Thymus (tissue), 11 donors: ENCODE measurements at regions not wholly inside any gene's neighbourhood (a gene's known extent, or its start where the extent isn't known, plus 50 kb on each side); places are given as distances from the start of the nearest gene placed in this dataset.

Experiments used
- DNase-seq, 9 donors: peaks; one replicate each; pipeline ENCODE4 v3.0.0-alpha.2; 2013; ENCODE audit warnings: low spot score in 9 of 9, low read depth in 6 of 9, missing footprints in 1 of 9
- H3K27ac ChIP-seq, 2 donors: one replicate each; pipeline ENCODE4 v1.5.1; 2013; ENCODE audit warnings: control low read depth in 1 of 2, low read depth in 1 of 2, low read length in 1 of 2, mild to moderate bottlenecking in 1 of 2, moderate library complexity in 1 of 2
- H3K27me3 ChIP-seq, 2 donors: one replicate each; pipeline ENCODE4 v1.5.1; 2013; ENCODE audit warnings: low read length in 1 of 2; ENCODE audit not compliant: control insufficient read depth in 2 of 2, insufficient read depth in 1 of 2
- H3K36me3 ChIP-seq, 2 donors: one replicate each; pipeline ENCODE4 v1.5.1; 2013; ENCODE audit warnings: low read length in 1 of 2, mild to moderate bottlenecking in 1 of 2, moderate library complexity in 1 of 2; ENCODE audit not compliant: control insufficient read depth in 2 of 2, insufficient read depth in 2 of 2
- H3K4me1 ChIP-seq, 2 donors: one replicate each; pipeline ENCODE4 v1.5.1; 2013; ENCODE audit warnings: low read length in 2 of 2; ENCODE audit not compliant: control insufficient read depth in 2 of 2, insufficient read depth in 2 of 2
- H3K4me3 ChIP-seq, 2 donors: one replicate each; pipeline ENCODE4 v1.5.1; 2013; ENCODE audit warnings: low read length in 2 of 2, control low read depth in 1 of 2, mild to moderate bottlenecking in 1 of 2
- H3K9me3 ChIP-seq, 2 donors: one replicate each; pipeline ENCODE4 v1.5.1; 2013; ENCODE audit warnings: low read length in 1 of 2, mild to moderate bottlenecking in 1 of 2; ENCODE audit not compliant: control insufficient read depth in 2 of 2, insufficient read depth in 1 of 2
- WGBS: extraction: QIAGEN DNeasy Blood & Tissue Kit; methylation state at CpG from one replicate; pipeline ENCODE4 v1.1.7; 2013; 5-methylcytosine and 5-hydroxymethylcytosine counted together
- donor health status: healthy.

DNA sequence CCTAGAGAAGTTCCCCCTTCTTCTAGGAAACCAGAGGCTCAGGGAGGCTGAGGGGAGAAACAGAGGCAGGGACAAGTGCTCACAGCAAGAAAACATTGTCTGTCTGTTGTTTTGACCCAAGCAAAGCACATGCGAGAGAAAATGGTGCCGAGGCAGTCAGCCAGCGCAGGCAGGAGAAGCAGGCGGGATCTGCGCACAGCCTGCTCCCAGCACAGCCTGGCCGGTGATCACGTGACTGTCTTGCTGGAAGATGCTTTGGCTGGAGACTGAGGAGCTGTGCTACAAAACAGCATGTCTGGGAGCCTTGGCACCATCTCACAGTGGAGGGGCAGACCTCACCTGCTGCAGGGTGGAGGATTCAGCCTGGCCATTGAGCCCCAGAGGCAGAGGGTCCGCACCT, 93.7 kb upstream of the MYCN start:
- H3K4me3 ChIP-seq, result no peak overlapping the region
- no peaks in the 10 kb centered on the region for H3K36me3 ChIP-seq
- no peaks in the 10 kb centered on the region for H3K27me3 ChIP-seq
- H3K4me1 ChIP-seq, result no peaks in the 10 kb centered on the region
- H3K9me3 ChIP-seq, result no peaks in the 10 kb centered on the region
- no peak overlapping the region for H3K27ac ChIP-seq
- WGBS, result 98% methylated on average over 8 of the region's 8 CpGs
- DNase-seq, result no peak

DNA sequence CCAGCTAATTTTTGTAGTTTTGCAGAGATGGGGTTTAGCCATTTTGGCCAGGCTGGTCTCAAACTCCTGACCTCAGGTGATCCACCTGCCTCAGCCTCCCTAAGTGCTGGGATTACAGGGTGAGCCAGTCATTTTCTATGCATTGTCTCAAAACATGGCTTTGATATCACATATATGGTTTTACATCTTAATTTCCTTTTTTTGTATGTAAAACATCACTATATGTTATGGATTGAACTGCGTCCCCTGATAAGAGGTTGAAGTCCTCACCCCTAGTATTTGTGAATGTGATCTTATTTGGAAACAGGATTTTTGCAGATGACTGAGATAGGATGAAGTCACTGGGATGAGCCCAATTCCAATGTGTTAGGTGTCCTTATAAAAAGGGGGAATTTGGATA, 89.8 kb upstream of the MYCN start:
- H3K4me3 ChIP-seq, result no peak overlapping the region
- H3K9me3 ChIP-seq, result no peaks in the 10 kb centered on the region
- WGBS, result 96% methylated on average over 1 of the region's 1 CpG
- H3K4me1 ChIP-seq, result no peaks in the 10 kb centered on the region
- H3K27ac ChIP-seq, result no peak overlapping the region
- H3K36me3 ChIP-seq, result no peaks in the 10 kb centered on the region
- no peaks in the 10 kb centered on the region for H3K27me3 ChIP-seq
- no peak for DNase-seq

DNA sequence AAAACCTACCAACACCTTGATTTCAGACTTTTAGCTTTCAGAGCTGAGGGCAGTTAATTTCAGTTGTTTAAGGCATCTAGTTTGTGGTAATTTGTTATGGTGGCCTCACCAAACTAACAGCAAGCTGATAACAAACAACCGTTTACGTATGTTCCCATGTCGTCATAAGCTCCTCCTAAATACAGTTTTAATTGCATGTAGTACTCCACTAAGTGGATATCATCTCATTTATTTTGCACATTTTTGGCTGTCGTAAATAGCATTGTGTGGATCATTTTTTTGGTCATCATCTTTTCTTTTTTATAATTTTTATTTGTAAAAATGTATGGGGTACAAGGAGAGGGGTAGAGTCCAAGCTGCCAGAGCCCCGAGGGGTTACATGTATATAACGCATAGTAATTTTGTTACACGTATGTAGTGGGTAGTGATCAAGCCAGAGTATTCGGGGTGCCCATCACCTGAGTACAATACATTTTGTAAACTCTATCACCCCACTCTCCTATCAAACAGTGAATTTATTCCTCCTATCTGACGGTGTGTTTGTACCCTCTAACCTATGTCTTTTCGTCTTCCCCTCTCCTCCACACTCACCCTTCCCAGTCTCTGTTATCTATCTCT, 89.2 kb upstream of the MYCN start:
- no peak for DNase-seq
- Histone ChIP-seq H3K27me3 (no peaks in the 10 kb centered on the region), H3K4me1 (no peaks in the 10 kb centered on the region), H3K27ac (no peak overlapping the region), H3K4me3 (no peak overlapping the region), H3K36me3 (no peaks in the 10 kb centered on the region), H3K9me3 (no peaks in the 10 kb centered on the region)
- 98% methylated on average over 10 of the region's 10 CpGs for WGBS

DNA sequence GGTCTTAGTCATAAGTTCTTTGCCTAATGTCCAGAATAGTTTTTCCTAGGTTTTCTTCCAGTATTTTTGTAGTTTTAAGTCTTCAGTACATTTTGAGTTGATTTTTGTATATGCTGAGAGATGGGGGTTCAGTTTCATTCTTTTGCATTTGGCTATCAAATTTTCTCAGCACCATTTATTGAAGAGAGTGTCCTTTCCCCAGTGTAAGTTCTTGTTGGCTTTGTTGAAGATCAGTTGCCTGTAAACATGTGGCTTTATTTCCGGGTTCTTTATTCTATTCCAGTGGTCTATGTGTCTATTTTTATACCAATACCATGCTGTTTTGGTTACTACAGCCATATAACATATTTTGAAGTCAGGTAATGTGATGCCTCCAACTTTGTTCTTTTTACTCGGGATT, 87.5 kb upstream of the MYCN start:
- Histone ChIP-seq H3K4me1 (no peaks in the 10 kb centered on the region), H3K27me3 (no peaks in the 10 kb centered on the region), H3K9me3 (no peaks in the 10 kb centered on the region), H3K4me3 (no peak overlapping the region), H3K36me3 (no peaks in the 10 kb centered on the region), H3K27ac (no peak overlapping the region)
- no peak for DNase-seq
- WGBS, result 89% methylated on average over 2 of the region's 2 CpGs

DNA sequence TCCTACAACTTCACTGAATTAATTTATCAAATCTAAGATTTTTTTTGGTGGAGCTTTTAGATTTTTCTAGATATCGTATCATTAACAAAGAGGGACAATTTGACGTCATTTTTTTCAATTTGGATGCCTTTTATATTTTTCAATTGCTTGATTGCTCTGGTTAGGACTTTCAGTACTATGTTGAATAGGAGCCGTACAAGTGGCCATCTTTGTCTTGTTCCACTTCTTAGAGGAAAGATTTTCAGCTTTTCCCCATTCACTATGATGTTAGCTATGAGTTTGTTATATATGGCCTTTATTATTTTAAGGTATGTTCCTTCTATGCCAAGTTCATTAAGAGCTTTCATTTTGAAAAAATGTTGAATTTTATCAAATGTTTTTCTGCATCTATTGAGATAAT, 86.4 kb upstream of the MYCN start:
- H3K36me3 ChIP-seq, result no peaks in the 10 kb centered on the region
- H3K4me1 ChIP-seq, result no peaks in the 10 kb centered on the region
- 64% methylated on average over 3 of the region's 3 CpGs for WGBS
- H3K4me3 ChIP-seq, result no peak overlapping the region
- no peak overlapping the region for H3K27ac ChIP-seq
- no peaks in the 10 kb centered on the region for H3K27me3 ChIP-seq
- H3K9me3 ChIP-seq, result no peaks in the 10 kb centered on the region
- DNase-seq, result no peak

DNA sequence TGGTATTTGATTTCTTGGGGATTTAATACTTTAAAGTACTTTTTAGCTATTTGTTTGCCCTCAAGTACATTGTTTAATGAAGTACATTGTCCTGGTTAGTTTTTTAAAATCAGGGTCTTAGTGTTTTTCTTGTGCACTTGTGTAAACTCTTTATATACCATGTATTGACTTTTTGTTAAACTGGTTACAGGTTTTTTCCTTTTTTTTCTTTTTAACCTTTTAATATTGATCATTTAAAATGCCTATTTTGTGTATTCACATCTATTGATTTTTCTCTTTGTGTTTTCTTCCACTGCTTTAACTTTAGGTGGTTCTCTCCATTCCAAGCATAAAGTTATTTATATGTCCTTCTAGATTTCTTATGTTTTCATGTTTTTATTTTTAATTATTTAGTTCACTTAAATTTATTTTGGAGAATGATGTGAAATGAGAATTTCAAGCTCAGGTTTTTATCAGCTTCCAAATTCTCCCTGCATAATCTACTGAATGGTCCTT, 84.5 kb upstream of the MYCN start:
- Histone ChIP-seq H3K4me3 (no peak overlapping the region), H3K27ac (no peak overlapping the region), H3K9me3 (no peaks in the 10 kb centered on the region), H3K4me1 (no peaks in the 10 kb centered on the region), H3K36me3 (no peaks in the 10 kb centered on the region), H3K27me3 (no peaks in the 10 kb centered on the region)
- DNase-seq, result no peak

DNA sequence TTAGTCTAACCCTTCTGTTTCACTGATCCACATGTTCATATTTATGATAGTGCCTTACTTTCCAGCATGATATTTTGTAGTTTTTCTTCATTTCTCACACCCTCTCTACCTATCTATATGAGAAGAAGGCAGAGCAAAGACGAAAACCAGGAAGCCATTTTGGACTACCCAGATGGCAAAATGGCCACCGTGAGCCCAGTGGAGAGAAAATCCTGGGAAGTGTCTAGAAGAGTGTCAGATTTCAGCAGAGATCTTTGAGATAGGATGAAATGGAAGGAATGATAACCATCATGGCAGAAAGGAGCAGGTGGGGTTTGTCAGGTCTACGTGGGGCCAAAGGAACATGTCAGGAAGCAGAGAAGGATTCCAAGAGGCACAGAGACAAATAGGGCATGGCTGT, 84.0 kb upstream of the MYCN start:
- H3K4me1 ChIP-seq, result no peaks in the 10 kb centered on the region
- no peaks in the 10 kb centered on the region for H3K36me3 ChIP-seq
- no peaks in the 10 kb centered on the region for H3K27me3 ChIP-seq
- WGBS, result 93% methylated on average over 3 of the region's 3 CpGs
- no peak overlapping the region for H3K4me3 ChIP-seq
- no peaks in the 10 kb centered on the region for H3K9me3 ChIP-seq
- DNase-seq, result no peak
- no peak overlapping the region for H3K27ac ChIP-seq

DNA sequence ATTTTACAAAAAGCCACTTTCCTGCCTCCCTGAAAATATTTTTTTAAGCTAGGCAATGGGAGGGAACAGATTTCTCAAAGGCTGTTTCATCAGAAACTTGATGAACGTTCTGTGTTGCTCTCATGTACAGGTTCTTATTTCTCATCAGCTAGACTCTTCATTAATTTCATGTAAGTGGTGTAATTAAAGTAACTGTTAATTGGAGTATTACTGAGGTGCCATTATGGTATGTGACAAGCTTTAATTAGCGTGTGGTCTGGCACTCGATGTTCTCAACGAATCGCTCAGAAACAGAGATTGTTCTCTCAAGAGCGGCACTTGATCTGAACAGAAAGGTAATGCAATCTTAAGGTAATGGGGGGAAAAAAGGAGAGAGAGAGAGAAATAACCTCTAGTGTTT, 81.9 kb upstream of the MYCN start:
- no peaks in the 10 kb centered on the region for H3K27me3 ChIP-seq
- H3K4me1 ChIP-seq, result no peaks in the 10 kb centered on the region
- DNase-seq, result no peak
- no peaks in the 10 kb centered on the region for H3K9me3 ChIP-seq
- 96% methylated on average over 6 of the region's 6 CpGs for WGBS
- H3K4me3 ChIP-seq, result no peak overlapping the region
- no peaks in the 10 kb centered on the region for H3K36me3 ChIP-seq
- H3K27ac ChIP-seq, result no peak overlapping the region

DNA sequence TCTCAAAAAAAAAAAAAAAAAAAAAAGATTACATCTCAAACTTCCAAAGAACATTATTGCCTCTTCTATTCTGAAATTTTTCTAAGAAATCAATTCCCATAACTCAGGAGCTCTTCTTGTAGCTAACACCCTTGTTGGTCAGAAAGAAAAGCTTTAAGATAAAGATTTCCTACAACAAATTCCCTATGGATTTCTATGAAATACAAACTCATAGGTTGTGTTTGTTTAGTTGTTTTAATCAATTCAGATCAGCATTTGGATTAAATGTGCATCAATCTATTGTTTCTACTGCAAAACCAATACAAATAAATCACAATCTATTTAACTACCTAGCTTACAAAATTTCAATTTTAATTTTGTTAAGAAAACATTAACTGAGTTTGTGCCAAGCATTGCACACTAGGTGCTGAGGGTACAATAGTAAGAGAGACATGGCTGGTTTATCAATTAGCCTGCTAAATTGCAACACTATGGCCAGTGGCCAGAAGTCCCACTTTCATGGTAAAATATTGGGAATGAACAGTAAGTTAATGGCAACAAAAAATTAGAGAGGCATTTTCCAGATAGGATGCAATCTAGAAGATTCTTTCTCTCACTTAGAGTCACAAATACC, 80.2 kb upstream of the MYCN start:
- no peaks in the 10 kb centered on the region for H3K9me3 ChIP-seq
- H3K27me3 ChIP-seq, result no peaks in the 10 kb centered on the region
- H3K4me1 ChIP-seq, result no peaks in the 10 kb centered on the region
- H3K27ac ChIP-seq, result no peak overlapping the region
- DNase-seq, result no peak
- H3K36me3 ChIP-seq, result no peaks in the 10 kb centered on the region
- no peak overlapping the region for H3K4me3 ChIP-seq
